ENCODE measurements at regions not wholly inside any gene's neighbourhood (a gene's known extent, or its start where the extent isn't known, plus 50 kb on each side); places are given as distances from the start of the nearest gene placed in this dataset.
"Not testable (repeated sequence)": the region's sequence is repeated elsewhere in the genome, so short reads cannot be mapped to it uniquely, and the experiment has no call there.

DNA sequence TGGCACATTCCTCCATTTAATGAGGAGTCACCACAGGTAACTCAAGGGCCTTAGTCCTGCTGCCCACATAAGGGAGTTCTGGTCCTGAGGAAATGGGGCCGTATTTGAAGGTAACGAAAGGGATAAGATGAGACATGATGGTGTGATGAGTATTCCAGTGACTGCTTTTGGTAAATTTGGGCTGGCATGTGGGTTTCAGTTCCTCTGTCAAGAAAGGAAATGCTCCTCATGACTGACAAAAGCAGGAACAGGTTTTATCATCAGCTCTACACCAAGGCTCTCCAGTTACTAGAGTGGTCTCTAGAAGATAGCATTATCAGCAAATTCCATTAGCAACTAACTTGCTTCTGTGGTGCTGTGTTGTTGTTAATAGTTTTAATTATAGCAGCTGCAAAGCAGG lies 161.8 kb upstream of the PTPN20 start:
- DNase-seq: not testable (repeated sequence)

DNA sequence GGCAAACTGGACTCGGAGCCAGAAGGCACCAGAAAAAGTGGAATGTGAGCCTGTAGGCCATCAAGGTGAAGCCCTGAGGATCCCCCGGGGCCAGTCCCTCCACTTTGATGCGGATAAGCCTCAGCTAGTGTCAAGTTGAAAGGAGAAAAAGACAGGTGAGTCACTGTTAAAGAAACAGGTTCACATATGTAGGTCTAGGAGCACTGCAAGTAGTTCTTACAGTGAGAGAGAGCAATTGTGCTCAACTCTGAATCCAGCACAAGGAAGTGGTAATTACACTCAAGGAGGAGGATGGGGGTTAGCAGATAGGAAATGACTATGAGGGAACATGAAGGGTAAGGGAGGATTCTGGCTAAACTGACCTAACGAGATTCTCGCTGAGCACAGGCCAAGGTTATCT lies 157.5 kb upstream of the PTPN20 start:
- DNase-seq: not testable (repeated sequence)

DNA sequence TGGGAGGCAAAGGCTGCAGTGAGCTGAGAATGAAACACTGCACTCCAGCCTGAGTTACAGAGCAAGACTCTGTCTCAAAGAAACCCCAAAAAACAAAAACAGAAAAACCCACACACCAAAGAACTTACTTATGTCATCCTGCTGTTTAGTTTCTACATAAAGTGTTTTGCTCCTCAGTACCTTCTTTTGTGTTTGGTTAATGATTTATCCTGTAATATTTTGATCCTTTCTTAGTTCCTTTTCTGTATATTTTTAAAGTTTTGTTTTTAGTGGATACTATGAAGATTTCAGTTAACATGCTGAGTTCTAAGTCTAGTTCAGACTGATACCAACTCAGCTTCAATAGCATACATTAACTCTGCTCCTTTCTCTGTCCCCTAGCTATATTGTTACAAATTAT lies 149.8 kb upstream of the PTPN20 start:
- not testable (repeated sequence) for DNase-seq

DNA sequence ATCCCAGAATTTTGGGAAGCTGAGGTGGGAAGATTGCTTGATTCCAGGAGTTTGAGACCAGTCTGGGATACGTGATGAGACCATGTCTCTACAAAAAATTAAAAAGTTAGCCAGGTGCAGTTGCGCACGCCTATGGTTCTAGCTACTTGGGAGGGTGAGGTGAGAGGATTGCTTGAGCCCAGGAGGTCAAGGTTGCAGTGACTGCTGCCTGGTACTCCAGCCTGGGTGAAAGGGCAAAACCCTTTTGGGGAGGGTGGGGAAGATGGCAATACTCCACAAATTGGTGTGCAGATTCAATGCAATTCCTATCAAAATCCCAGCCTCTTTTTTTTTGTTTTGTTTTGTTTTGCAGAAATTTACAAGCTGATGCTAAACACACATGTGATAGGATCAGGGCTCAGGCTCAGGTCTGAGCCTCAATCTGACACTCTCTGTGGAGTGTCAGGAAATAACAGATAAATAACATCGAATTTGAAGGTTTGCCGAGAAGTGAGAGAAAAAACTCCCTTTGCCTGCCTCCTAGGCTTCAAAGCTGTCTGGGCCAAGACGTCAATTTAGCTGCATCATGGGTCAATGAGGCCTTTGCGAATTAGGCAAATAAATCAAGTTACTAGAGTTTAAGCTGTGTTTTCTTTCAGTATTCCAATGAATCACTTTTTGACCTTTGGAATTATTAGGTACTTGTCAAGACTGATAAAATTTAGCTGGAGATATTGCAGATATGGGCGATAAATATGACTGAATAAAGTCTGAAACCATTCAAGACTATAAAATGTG lies 142.5 kb upstream of the PTPN20 start:
- DNase-seq: not testable (repeated sequence)

DNA sequence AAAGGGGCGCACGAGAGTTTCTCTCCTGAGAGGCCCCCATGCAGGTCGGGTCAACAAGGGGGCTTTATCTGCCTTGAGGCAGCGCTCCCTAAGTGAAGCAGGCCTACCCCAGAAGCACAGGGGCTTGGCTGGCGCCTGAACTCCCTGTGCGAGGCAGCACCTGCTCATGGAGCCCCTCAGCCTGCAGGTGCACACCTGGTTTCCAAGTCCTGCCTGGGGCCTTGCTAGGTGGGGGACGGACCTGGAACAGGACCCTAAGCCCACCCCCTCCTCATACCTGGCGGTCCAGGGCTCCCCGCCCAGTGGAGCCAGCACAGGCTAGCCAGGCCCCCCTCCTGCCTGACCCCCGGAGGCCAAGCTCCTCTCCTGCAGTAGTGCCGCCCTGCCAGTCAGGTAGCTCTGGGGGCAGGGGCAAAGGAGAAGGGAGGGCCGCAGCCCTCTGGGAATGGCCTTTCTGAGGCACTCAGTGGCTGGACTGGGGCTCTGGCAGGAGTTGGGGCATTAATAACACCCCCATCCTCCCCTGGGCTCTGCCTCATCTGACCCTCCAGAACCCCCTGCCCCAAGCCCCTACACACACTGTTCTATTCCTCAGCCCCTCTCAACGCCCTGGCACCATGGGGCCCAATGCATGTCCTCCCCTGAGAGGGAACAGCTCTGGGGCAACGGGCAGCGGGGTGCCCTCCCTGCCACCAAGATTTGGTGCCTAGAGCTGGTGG lies 137.9 kb upstream of the PTPN20 start:
- DNase-seq: not testable (repeated sequence)

DNA sequence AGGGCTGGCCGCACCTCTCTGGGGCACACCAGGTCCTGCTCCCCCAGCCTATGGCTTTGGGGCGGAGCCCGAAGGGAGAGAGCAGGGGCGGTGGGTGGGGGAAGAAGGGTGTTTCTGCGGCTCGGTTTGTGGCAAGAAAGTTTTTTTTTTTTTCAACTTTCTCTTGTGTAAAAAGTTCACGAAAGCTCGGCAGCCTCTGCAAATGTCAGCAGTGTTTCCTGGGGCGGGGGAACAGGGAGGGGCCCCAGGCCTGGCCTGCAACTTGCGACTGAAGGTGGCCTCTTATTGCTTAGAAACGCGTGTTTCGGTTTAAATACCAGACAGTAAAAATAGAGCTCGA lies 137.4 kb upstream of the PTPN20 start:
- peak; percentile 24 to 49 for DNase-seq

DNA sequence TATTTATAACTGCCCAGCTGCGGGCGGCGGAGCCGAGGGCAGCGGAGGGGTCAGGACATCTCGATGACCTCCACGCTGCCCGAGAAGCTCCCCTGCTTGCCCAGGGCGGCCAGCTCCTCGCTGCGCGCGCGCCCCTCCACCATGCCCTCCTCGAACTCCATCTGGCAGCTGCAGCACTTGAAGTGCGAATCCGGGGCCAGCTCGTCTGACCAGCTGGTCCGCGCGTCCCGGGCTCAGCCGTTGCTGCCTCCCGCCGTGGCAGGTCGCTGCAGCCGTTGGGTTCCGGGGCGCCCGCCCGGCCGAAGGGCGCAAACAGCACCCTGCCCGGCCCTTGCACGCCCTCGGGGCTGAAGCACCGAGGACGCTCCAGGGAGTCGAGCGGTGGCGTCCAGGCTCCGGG lies 136.9 kb upstream of the PTPN20 start:
- not testable (repeated sequence) for DNase-seq

DNA sequence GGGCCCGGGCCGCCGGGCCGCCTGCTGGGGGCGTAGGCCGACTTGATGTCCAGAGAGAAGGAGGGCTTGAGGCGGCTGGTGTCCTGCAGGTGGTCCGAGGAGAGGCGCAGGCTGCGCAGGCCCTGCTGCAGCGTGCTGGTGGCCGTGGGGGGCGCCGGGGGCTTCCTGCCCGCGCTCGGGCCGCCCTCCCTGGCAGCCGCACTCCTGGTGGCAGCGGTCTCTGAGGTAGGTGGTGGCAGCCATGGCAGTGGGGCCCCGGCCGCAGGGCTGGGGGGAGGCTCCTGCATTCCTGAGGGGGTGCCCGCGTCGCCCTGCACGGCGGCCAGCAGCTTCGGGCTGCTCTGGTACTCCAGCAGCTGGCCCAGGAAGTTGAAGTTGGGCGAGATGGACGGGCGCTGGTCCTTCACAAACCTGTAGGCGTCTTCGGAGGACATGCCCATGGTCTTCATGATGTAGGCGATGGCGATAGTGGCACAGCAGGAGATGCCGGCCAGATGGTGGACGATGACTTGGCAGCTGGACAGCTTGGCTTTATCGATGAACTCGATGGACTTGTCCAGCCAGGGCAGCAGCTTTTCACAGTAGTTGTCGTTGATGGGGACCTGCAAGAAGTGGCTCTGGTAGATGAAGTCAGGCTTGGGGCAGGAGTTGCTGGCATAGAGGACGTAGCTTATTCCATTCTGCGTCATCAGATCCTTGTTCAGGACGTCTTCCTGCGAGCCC lies 136.1 kb upstream of the PTPN20 start:
- not testable (repeated sequence) for DNase-seq

DNA sequence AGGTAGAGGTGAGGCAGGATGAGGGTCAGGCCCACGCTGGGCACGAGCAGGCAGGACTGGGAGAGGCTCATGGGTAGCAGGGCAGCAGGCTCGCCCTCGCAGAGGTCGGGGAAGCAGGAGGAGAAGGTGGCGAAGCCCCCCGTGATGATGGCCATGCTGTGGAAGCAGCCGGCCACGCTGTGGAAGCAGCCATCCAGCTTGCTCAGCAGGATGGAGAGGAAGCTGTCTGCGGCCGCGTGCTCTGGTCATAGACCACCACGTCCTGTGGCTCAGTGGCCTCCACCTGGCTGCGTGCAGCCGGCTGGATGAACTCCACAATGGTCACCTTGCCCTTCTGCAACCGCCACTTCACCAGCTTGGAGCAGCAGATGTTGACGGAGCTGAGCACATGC lies 135.6 kb upstream of the PTPN20 start:
- not testable (repeated sequence) for DNase-seq

DNA sequence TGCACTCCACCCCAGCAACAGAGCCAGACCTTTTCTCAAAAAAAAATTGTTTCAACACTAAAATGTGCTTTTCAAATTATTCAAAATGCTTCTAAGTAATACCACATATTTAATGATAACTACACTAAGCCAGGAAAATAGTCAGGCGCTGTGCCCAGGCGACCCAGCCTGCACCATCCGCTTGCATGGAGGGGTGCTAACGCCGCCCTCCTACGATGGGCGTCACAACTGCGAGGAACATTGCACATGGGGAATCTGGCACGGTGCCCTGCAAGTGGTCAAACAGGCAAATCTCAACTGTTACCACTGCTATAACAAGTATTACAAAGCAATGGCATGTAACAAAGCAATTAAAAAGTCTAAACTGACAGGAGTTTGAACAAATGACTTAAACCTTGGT lies 131.7 kb upstream of the PTPN20 start:
- DNase-seq: not testable (repeated sequence)

DNA sequence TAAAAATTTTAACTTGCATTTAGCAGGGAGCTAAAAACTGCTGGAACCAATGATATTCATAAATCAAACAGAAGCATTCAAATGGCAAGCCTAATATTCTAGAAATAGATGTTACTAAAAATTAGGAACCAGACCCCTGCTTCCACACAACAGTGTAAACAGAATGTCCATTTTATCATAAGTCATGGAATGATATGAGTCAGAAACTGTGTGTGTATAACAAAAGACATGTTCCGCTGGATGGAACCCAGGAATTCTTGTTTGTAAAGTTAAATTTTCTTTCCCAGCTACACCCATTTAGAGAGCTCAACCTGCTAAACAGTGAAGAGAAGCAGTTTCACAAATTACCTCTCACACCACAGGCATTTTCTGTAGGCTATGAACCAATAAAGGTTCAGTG lies 131.1 kb upstream of the PTPN20 start:
- not testable (repeated sequence) for DNase-seq

DNA sequence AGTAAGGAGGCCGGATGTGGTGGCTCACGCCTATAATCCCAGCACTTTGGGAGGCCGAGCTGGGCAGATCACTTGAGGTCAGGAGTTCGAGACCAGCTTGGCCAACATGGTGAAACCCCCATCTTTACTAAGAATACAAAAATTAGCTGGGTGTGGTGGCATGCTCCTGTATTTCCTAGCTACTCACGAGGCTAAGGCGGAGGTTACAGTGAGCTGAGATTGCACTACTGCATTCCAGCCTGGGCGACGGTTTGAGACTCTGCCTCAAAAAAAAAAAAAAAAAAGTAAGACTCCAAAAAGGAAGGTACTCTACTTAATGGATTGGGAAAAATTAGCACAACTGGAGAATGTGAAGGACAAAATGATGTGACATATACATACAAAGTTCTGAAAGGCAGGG lies 130.2 kb upstream of the PTPN20 start:
- DNase-seq: not testable (repeated sequence)

DNA sequence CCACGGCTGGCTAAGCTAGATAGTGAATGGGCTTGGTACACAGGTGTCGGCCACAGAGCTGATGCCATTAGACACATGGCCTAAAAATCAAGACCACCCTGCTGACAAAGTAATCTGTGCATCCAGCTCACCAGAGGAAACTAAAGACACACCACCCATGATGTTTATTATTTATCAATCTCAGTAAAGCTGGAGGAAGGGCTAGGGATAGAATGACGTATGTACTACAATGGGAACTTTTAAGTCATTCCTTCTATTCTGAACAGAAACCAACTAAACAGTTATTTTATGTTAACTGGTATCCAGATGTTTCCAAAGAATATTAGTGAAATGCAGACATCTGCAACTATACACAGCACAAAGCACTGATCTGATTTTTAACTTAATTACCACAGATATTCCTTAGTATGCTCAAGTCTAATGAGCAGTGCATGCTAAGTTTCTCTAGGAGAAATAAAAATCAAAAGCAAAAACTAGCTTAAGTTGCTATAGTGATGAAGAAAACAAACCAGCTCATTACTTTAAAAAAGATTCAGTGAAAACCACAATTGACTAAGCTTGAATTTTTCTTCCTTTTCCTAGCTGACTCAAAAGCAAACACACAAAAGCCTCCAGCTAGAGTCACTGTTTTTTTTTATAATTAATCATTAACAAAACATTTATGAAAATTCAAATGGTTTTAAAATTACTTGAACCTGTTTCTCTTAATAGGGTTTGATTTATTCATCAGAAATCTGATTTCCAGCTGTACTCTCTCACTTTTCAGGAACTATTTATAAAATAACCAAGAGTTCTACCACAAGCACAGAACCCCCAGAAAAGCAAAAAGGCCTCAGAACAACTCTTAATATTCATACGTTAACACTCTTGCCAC lies 129.0 kb upstream of the PTPN20 start:
- DNase-seq: not testable (repeated sequence)

DNA sequence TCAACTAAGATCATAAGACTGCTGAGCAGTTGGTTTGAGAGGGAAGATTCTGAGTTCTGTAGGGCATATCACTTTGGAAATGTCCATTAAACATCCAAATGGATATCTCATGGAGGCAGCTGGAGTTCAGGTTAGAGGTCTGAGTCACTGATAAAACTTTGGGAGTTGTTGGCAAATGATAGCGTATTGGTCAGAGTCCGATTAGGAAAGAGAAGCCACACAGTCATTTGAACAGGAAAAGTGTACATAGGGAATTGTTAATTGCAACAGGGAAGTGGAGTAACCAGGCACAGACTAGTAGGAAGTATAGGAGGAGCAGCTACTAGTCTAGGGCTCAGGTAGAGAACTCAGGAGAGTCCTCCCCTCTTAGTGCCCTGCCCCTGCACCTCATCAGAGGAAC lies 126.6 kb upstream of the PTPN20 start:
- not testable (repeated sequence) for DNase-seq

DNA sequence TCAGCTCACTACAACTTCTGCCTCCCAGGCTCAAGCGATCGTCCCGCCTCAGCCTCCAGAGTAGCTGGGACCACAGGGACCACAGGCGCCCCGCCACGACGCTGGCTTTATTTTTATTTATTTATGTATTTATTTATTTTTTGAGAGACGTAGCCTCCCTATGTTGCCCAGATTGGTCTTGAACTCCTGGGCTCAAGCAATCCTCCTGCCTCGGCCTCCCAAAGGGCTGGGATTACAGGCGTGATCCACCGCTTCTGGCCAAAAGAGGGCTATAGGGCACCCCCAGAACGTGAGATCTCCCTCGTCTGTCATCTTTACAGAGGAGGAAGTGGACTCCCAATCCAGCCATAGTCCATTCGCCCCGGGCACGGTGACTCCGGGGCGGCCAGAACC lies 125.1 kb upstream of the PTPN20 start:
- not testable (repeated sequence) for DNase-seq

DNA sequence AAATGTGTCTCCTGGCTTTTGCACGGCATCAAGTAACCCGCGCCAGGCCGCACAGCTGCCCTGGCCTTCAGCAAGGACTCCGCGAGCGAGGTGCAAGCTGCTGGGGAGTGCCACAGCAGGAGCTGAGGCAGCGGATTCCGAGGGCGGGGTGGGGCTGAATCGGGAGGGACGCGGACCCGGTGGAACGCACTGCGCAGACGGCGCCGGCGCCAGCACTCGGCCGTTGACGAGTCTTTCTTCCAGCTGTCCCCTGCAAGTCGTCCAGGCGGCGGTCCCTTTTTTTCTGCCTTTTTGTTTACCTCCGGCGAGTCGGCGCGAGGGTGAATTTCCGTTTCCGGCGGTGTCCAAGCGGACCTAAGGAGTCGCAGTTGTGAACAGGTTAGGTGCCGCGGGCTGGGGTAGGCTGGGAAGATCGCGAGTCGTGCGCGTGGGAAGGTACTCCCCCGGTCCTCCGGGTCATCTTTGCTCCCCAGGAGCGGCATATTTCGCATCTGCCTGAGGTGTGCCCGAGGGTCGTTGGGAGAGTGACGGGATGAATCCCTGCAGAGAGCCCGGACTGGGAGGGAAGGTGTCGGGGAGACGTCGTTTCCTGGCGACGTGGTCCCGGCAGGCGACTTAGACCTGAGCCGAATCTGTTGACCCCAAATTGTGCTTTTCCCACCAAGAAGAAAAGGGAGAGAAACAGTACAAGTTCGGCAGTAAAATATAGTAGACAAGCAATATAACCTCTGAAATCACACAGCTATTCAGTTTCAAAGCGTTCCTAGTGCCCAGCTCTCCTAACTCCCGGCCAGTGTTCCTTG lies 124.5 kb upstream of the PTPN20 start:
- DNase-seq: peak; percentile 79 to 85

DNA sequence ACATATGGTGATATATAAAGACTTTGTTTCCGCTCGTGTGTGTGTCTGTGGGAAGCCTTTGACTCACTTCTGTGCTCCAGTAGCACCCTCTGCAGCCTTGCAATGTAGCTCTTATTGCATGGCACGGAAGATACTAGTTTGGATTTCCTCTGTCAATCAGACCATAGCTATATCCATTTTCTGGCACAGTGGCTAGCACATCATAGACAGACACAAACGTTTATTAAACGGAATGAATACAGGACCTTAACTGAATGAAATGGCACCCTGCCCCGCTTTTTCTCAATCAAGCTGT lies 124.0 kb upstream of the PTPN20 start:
- peak; percentile 38 to 55 for DNase-seq

DNA sequence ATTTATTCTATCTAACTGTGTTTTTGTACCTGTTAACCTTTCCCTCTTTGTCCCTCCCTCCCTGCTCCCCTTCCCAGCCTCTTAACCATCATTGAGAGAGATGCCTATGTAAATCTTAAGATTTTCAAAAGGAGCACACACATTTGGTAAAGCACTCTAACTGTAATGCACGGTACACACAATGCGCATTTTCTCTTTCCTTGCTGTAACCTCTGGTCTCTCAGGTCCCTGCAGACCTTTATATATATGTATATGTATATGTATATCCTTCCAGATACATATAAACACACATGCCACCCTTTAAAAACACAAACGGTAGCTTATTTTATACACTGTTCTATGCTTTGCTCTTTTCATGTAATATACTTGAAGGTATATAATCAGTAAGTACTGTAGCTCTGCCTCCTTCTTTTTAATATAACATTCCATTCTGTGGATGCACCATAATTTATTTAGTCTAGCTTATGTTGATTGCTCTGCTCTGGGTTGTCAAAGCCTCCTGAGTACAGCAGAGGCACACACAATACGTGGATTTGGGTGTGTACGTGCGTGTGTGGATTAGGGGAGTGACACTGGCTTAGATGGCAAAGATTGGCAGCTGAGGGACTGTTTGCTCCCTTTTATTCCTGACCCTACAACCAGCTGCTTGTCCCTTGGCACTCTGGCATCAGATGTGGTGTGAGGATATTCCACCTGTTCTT lies 118.4 kb upstream of the PTPN20 start:
- not testable (repeated sequence) for DNase-seq

DNA sequence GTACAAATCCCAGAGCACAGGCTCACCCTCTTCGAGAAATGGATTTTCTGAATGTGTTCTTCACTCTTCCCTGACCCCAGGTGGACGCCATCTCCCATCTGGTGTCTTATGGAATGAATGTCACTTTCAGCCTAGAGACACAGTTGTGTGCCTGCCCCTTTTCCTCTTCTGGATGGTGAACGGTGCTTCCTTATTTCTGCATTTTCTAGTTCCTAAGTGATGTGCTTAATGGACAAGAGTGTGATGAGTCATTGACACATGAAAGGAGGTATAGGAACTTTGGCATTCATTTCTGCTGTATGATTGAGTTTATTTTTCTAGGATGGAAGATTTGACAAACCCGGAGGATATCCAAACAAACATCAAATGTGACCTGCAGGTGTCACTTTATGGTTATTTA lies 114.9 kb upstream of the PTPN20 start:
- DNase-seq: not testable (repeated sequence)

DNA sequence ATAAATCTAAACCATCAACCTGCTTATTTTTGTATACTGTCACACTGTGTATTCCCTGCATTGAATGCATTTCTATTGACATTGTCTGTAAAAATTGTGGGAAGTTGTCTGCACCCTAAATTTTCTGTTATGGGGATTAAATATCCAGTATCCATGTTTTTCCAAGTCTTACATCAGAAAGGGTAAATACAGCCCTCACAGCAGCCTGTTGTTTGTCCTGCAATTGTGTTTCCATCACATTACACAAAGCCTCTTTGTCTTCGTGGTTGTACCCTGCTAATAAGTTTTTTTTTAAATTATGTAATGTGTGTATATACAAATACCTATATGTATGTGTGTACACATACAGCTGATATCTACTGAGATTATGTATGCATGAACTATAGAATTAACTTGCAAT lies 109.2 kb upstream of the PTPN20 start:
- not testable (repeated sequence) for DNase-seq

DNA sequence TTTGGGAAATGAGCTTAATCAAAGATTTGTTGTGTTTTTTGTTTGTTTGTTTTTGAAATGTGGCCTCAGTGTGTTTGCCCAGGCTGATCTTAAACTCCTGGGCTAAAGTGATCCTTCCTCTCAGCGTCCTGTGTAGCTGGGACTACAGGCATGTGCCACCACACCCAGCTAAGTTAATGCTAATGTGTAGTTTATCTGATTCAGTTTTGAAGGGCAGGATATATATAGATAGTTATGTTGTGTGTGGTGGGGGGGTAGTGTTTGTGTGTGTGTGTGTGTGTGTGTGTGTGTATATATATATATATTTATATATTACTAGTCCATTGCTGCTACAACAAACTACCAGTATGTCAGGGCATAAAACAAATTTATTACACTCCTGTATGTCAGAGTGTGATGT lies 108.1 kb upstream of the PTPN20 start:
- DNase-seq: not testable (repeated sequence)

All from activated CD4-positive, alpha-beta T cell treated with anti-CD3 and anti-CD28 coated beads, Interleukin-2, amount 50 U/mL, for 48 hours (primary cell).